ENCODE measurements at regions not wholly inside any gene's neighbourhood (a gene's known extent, or its start where the extent isn't known, plus 50 kb on each side); places are given as distances from the start of the nearest gene placed in this dataset.

DNA sequence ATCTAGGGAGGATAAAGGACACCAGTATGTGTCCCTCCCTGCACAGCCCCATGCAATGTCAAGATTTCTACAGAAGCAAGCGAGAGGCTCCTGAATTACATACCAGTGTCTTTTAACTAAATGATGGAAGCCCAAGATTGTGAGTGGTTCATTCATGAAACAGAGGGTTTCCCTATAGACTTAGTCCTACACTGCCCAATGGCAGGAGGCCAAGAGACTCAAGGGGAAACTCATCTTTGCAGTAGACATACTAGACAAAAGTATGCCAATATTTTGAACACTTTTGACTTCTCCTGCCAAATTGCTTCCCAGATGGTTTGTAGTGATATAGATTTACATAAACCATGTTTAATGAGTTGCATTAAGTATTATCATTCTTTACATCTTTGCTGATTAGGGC lies 557.2 kb upstream of the JAG1 start:
- TF ChIP-seq, protein P1, sequence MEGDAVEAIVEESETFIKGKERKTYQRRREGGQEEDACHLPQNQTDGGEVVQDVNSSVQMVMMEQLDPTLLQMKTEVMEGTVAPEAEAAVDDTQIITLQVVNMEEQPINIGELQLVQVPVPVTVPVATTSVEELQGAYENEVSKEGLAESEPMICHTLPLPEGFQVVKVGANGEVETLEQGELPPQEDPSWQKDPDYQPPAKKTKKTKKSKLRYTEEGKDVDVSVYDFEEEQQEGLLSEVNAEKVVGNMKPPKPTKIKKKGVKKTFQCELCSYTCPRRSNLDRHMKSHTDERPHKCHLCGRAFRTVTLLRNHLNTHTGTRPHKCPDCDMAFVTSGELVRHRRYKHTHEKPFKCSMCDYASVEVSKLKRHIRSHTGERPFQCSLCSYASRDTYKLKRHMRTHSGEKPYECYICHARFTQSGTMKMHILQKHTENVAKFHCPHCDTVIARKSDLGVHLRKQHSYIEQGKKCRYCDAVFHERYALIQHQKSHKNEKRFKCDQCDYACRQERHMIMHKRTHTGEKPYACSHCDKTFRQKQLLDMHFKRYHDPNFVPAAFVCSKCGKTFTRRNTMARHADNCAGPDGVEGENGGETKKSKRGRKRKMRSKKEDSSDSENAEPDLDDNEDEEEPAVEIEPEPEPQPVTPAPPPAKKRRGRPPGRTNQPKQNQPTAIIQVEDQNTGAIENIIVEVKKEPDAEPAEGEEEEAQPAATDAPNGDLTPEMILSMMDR (IDR thresholded peaks at IDR 0.05) = no peak
- TF ChIP-seq EZH2 (IDR thresholded peaks at IDR 0.05) = no peak
